Adrenal gland (tissue), 9 donors: ENCODE measurements at regions not wholly inside any gene's neighbourhood (a gene's known extent, or its start where the extent isn't known, plus 50 kb on each side); places are given as distances from the start of the nearest gene placed in this dataset.

Experiments
- DNase-seq, 7 donors: peaks; one replicate each; pipeline ENCODE4 v3.0.0-alpha.2; 2019 to 2020
- H3K27ac ChIP-seq, 5 donors: fragments of 200-600 bp; sonication (generic) in 4 of 5; 1 replicate in 3 of 5; 2 replicates in 2 of 5; pipeline versions ENCODE4 v1.5.1 to v1.8.0; 2016 to 2020; ENCODE audit warnings: mild to moderate bottlenecking in 1 of 5
- H3K27me3 ChIP-seq: fragments of 200-600 bp; 2 replicates; pipeline ENCODE4 v1.8.0; 2021
- H3K36me3 ChIP-seq, 2 donors: fragments of 200-600 bp; replicated peaks in 1 of 2; 1 replicate in 1 of 2; 2 replicates in 1 of 2; pipeline versions ENCODE4 v1.5.1 to v1.8.0; 2018 to 2022
- H3K4me1 ChIP-seq, 2 donors: fragments of 200-600 bp; replicated peaks in 1 of 2; 1 replicate in 1 of 2; 2 replicates in 1 of 2; pipeline versions ENCODE4 v1.5.1 to v1.8.0; 2018 to 2021
- H3K4me3 ChIP-seq, 4 donors: fragments of 200-600 bp; sonication (generic) in 3 of 4; one replicate each; pipeline ENCODE4 v1.5.1; 2016 to 2018
- H3K9me3 ChIP-seq, 3 donors: fragments of 200-600 bp; sonication (generic) in 1 of 3; replicated peaks in 1 of 3; 1 replicate in 2 of 3; 2 replicates in 1 of 3; pipeline versions ENCODE4 v1.5.1 to v1.8.0; 2016 to 2021
- CTCF ChIP-seq, 6 experiments: fragments of 450-650 bp in 4 of 6; fragments of 200-600 bp in 2 of 6; sonication (generic) in 1 of 6; IDR thresholded peaks; 1 replicate in 5 of 6; 2 replicates in 1 of 6; pipeline versions ENCODE4 v1.5.1 to v1.8.0; 2016 to 2021; ENCODE audit warnings: antibody characterized with exemption in 6 of 6, mild to moderate bottlenecking in 2 of 6, moderate library complexity in 1 of 6
- POLR2A ChIP-seq, 2 donors: fragments of 450-650 bp; IDR thresholded peaks; one replicate each; pipeline ENCODE4 v1.6.1; 2017; ENCODE audit warnings: antibody characterized with exemption in 2 of 2, mild to moderate bottlenecking in 2 of 2, moderate library complexity in 1 of 2
- WGBS, 4 donors: extraction: QIAGEN DNeasy Blood & Tissue Kit in 2 of 4; methylation state at CpG; one replicate each; pipeline versions ENCODE4 v1.1.5 to v1.1.7; 2013 to 2017; 5-methylcytosine and 5-hydroxymethylcytosine counted together
- intact Hi-C, 2 donors: fragments of 100-400 bp; cut with DNase I; formaldehyde crosslinking; loops; one replicate each; pipeline versions ENCODE4 v1.14.1 to v1.15.0; 2022 to 2023
- donor health status: healthy with polysubstance abuse.
- donor health status: Bipolar disorder and iron deficiency.
- donor health status: DM: yes; HTN: yes; CAD: no.
- donor health status: DM: no; HTN: no; CAD: no.
- donor health status: DM: no; HTN: no; CAD: no.

DNA sequence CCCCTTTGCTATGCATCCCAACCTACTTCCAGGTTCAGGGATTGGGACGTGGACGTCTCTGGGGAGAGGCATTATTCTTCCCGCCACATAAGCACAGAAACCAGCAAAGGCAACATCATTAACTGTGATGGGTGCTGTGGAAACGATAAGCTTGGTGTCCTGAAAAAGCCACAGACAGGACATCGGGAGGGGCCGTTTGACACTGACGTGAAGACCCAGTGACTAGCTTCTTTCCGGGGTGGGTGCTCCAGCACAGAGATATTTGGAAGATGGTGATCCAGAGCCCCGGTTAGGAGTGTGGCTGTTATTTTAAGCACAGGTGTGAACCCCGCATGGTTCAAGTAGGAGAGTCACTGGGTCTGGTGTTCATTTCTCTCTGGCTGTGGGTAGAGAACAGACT is 163.8 kb upstream of the HDAC4 start:
- no peak for TF ChIP-seq POLR2A (IDR thresholded peaks at IDR 0.05)
- TF ChIP-seq CTCF (IDR thresholded peaks at IDR 0.05), result no peak
- no peak for DNase-seq

DNA sequence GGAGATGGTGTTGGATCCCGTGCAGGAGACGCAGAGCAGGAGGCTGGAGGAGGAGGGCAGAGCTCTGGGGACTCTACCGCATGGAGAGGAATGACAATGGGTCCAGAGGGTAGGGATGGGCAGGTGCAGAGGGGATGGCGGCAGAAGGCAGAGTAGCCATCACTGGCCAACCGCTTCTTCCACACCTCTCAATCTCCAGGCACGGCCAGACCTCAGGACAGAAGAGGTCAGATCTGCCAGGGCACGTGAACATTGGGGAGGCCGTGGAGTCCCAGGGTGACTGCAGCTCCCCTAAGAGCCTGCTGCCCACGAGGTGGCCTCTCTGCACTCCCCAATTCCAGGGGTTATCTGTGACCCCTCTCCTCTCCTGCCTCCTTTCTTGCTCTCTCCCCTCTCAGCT is 162.7 kb upstream of the HDAC4 start:
- Histone ChIP-seq H3K4me1 (no peaks in the 10 kb centered on the region), H3K9me3 (no peaks in the 10 kb centered on the region), H3K27ac (no peak overlapping the region), H3K27me3 (peaks cover 9% of the 10 kb centered on the region), H3K4me3 (no peak overlapping the region), H3K36me3 (no peaks in the 10 kb centered on the region)
- no peak for TF ChIP-seq CTCF (IDR thresholded peaks at IDR 0.05)
- no peak for TF ChIP-seq POLR2A (IDR thresholded peaks at IDR 0.05)
- no peak for DNase-seq
- whole genome bisulfite sequencing, 4 donors, result 86 to 90% (median 88%) methylated on average over 9 of the region's 9 CpGs
- intact Hi-C loops, result no loop called here

More for the DNA sequence above, 163.8 kb upstream of the HDAC4 start:
- peaks cover 9% of the 10 kb centered on the region for H3K27me3 ChIP-seq
- WGBS, 4 donors, result 87 to 92% (median 90%) methylated on average over 10 of the region's 10 CpGs
- H3K9me3 ChIP-seq, result no peaks in the 10 kb centered on the region
- H3K27ac ChIP-seq, result no peak overlapping the region
- H3K36me3 ChIP-seq, result no peaks in the 10 kb centered on the region
- H3K4me3 ChIP-seq, result no peak overlapping the region
- H3K4me1 ChIP-seq, result no peaks in the 10 kb centered on the region
- intact Hi-C loops, result no loop called here

DNA sequence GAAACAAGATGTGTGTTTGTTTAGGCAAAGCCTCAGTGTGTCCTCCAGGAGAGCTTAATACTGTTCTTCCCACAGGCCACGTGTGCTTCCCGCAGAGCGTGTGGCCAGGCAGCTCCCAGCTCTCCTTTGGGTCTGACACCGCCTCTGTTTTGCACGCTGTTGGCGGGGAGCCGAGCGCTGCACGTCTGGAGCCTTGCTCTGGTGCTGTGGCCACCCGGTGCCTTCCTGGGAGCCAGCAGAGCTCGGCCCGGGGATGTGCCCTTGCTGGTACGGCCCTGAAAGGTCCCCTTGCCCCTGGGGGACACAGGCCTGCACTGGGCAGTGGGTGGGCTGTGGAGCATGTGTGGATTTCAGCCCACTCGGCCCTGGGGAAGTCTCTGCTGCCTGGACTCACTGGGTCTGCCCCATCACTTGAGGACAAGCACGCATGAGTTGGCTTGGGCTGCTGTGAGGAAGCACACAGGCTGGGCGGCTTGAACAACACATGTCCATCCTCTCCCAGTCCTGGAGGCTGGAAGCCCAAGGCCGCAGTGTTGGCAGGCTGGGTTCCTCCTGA is 160.7 kb upstream of the HDAC4 start:
- Histone ChIP-seq H3K27me3 (peaks cover 9% of the 10 kb centered on the region), H3K4me1 (no peaks in the 10 kb centered on the region), H3K27ac (no peak overlapping the region), H3K4me3 (no peak overlapping the region), H3K9me3 (no peaks in the 10 kb centered on the region), H3K36me3 (no peaks in the 10 kb centered on the region)
- WGBS, 4 donors, result 73 to 88% (median 80%) methylated on average over 14 to 17 of the region's 17 CpGs
- TF ChIP-seq POLR2A (IDR thresholded peaks at IDR 0.05) (no peak), CTCF (IDR thresholded peaks at IDR 0.05) (no peak)
- intact Hi-C loops, result no loop called here
- DNase-seq, result no peak

DNA sequence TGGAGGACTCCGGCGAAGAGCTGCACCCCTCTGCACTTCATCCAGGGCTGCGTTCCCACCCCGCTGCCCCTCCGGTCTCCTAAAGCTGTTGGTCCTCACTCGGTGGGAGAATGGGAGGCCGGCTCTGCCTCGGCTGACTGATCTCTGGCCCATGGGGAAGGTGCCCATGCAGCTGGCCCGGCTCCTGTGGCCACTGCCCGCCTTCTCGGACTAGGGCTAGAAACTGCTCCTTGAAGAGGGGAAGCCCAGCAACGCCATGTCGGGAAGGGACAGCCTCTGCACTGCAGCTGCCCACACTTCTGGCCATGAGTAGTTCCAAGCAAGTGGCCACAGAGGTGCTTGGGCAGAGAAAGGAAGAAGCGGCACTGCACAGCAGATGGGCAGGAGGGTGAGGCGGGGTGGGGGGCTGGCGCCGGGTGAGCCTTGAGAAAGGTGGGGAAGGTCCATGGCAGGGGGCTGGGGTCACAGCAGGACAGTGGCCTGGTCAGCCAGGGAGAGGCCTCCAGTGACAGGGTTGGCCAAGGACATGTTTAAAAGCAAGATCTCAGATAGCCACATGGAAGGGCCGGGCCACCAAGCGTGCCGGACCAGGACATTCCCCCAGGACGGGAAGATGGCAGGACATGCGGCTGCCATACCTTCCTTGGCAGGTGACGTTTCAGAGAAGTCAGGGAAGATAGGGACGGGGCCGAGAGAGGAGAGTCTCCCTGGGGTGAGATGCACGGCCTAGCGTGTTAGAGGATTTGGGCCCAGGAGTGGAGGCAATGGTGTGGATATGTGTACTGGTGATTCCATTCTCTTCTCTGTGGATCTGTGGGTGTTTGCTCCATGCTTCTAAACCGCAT is 158.8 kb upstream of the HDAC4 start:
- no peaks in the 10 kb centered on the region for H3K4me1 ChIP-seq
- WGBS, 4 donors, result 88 to 94% (median 93%) methylated on average over 15 to 28 of the region's 28 CpGs
- DNase-seq, result no peak
- H3K27me3 ChIP-seq, result peaks cover 5% of the 10 kb centered on the region
- TF ChIP-seq CTCF (IDR thresholded peaks at IDR 0.05) (no peak), POLR2A (IDR thresholded peaks at IDR 0.05) (no peak)
- intact Hi-C loops, result no loop called here
- H3K4me3 ChIP-seq, result no peak overlapping the region
- H3K36me3 ChIP-seq, result no peaks in the 10 kb centered on the region
- H3K9me3 ChIP-seq, result no peaks in the 10 kb centered on the region
- no peak overlapping the region for H3K27ac ChIP-seq
